AG09309 (cell line): ENCODE measurements at regions not wholly inside any gene's neighbourhood (a gene's known extent, or its start where the extent isn't known, plus 50 kb on each side); places are given as distances from the start of the nearest gene placed in this dataset.

Experiments used
- DNase-seq: peaks from one replicate; pipeline ENCODE4 v3.0.0-alpha.2; 2010; ENCODE audit warnings: low read depth
- H3K4me3 ChIP-seq: 2 replicates; pipeline ENCODE4 v1.5.1; 2011; ENCODE audit warnings: mild to moderate bottlenecking, low read depth, low read length, moderate library complexity; ENCODE audit not compliant: control insufficient read depth
- TF ChIP-seq, protein P1 (sequence below): IDR thresholded peaks from 2 replicates; pipeline ENCODE4 v1.5.1; 2011; ENCODE audit warnings: mild to moderate bottlenecking, low read depth, low read length, inconsistent platforms; ENCODE audit not compliant: insufficient read depth, control insufficient read depth; ENCODE audit errors: missing control alignments

DNA sequence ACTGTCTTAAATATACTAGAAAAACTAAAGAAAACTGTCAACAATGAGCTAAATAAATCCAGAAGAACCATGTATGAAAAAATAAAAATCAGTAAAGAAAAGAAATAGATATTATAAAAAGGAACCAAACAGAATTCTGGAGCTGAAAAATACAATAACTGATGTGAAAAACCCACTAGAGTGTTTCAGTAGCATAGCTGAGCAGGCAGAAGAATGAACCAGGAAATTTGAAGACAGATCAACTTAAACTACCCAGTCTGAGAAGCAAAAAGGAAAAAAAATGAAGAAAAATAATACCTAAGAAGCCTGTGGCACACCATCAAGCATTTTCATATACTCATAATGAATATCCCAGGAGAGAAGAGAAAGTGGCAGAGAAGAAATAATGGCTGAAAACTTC lies 240.1 kb upstream of the RXFP2 start:
- no peak for DNase-seq

DNA sequence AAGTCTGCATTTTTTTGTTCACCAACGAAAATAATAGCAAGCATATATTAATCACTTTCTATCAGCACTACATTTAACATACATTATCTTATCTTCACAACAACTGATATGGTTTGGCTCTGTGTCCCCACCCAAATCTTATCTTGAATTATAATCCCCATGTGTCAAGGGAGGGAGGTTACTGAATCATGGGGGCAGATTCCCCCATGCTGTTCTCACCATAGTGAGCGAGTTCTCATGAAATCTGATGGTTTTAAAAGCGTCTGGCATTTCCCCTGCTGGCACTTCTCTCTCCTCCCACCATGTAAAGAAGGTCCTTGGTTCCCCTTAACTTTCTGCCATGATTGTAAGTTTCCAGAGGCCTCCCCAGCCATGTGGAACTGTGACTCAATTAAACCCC lies 235.7 kb upstream of the RXFP2 start:
- DNase-seq, result no peak
- TF ChIP-seq, protein P1, sequence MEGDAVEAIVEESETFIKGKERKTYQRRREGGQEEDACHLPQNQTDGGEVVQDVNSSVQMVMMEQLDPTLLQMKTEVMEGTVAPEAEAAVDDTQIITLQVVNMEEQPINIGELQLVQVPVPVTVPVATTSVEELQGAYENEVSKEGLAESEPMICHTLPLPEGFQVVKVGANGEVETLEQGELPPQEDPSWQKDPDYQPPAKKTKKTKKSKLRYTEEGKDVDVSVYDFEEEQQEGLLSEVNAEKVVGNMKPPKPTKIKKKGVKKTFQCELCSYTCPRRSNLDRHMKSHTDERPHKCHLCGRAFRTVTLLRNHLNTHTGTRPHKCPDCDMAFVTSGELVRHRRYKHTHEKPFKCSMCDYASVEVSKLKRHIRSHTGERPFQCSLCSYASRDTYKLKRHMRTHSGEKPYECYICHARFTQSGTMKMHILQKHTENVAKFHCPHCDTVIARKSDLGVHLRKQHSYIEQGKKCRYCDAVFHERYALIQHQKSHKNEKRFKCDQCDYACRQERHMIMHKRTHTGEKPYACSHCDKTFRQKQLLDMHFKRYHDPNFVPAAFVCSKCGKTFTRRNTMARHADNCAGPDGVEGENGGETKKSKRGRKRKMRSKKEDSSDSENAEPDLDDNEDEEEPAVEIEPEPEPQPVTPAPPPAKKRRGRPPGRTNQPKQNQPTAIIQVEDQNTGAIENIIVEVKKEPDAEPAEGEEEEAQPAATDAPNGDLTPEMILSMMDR, result no peak
- H3K4me3 ChIP-seq, result no peak overlapping the region

More for the DNA sequence above, 240.1 kb upstream of the RXFP2 start:
- TF ChIP-seq, protein P1, result no peak
- H3K4me3 ChIP-seq, result no peak overlapping the region

DNA sequence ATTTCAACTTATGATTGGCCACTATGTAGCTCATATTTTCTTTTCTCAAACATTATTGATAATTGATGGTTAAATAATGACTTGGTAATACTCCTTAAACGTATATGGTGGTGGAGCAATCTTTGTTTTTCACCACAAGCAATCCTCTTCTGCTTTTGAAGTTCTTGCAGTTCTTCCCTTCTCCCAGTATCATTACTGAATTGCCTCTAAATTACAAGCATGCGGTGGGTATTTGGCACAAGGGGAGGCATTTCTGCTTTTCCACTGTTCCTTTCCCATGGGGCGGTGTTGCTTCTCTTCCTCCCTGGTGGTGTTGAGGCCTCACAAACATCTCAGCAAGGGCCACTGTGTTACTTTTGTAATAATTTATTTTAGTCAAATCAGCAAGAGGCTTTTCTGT lies 234.4 kb upstream of the RXFP2 start:
- no peak for DNase-seq

DNA sequence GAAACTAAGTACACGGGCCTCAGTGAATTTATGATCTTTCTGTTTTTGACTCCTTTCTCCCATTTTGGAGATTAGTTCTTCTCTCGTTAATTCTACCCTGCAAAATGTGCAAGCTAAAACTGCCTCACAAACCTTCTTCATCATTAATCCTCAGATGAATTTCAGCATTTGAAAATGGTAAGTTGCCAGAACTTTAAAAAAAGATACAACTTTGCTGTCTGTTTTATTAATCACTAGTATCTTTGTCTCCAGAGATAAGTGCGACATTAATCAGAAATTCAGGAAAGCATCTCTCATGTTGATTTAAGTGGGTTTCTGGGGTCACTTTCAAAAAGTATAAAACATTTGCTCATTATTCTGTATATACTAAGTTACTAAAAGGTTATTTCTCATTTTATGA lies 227.0 kb upstream of the RXFP2 start:
- DNase-seq, result no peak
- TF ChIP-seq, protein P1, result no peak
- no peak overlapping the region for H3K4me3 ChIP-seq

More for the DNA sequence above, 234.4 kb upstream of the RXFP2 start:
- TF ChIP-seq, protein P1, result no peak
- no peak overlapping the region for H3K4me3 ChIP-seq

DNA sequence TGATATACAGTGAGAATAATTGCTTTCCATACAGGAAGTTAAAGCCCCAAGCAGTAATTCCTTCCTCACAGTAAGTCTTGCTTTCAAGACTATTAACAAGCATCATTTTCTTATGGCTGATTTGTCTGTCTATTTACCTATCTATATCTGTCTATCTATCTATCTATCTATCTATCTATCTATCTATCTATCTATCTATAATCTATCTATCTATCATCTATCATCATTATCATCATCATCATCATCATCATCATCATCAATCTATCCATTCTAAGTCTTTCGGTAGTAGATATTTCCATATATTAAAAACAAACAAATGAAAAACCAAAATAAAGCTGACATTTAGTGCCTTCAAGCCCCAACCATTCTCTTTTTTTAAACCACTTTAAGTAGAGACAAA lies 224.4 kb upstream of the RXFP2 start:
- TF ChIP-seq, protein P1, result no peak
- DNase-seq, result no peak
- H3K4me3 ChIP-seq, result no peak overlapping the region

DNA sequence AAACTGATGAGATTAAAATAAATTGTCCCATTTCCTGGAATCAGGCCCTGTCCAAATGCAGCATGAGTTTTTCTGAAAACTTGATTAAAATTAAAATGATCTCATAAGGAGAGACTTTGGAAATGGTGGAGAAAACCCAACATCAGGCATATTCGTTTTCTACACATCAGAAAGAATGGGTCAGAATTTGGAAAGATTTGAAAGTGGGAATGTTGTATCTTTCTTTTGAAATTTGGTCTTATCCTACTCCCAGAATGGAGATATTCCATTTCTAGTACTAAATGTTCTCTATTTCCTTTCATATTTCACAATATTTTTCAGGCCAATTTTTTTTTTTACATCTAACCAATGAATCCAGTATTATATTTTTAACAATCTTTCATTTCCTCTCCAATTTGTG lies 223.9 kb upstream of the RXFP2 start:
- no peak overlapping the region for H3K4me3 ChIP-seq
- no peak for DNase-seq
- TF ChIP-seq, protein P1, result no peak

DNA sequence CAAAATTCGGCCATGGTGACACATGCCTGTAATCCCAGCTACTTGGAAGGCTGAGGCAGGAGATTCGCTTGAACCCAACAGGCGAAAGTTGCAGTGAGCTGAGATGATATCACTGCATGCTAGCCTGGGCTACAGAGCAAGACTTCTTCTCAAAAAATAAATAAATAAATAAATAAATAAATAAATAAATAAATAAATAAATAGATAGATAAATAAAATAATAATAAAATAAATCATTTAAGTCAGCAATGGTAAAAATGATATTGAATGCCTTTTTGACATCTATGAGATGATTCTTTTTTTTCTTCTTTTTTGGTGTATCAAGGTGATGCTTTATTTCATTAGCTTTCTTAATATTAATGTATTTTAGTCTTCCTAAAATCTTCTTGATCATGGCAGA lies 221.7 kb upstream of the RXFP2 start:
- DNase-seq, result no peak
- TF ChIP-seq, protein P1, result no peak
- no peak overlapping the region for H3K4me3 ChIP-seq
